ENCODE measurements at regions not wholly inside any gene's neighbourhood (a gene's known extent, or its start where the extent isn't known, plus 50 kb on each side); places are given as distances from the start of the nearest gene placed in this dataset.
"Not testable (repeated sequence)": the region's sequence is repeated elsewhere in the genome, so short reads cannot be mapped to it uniquely, and the experiment has no call there.

GRCh38 chr1:34371179-34371578 lies 194.5 kb downstream of the C1orf94 start:
- FAIRE-seq = not testable (repeated sequence)

- FAIRE-seq = no peak
These were observed 195.3 kb downstream of the C1orf94 start for GRCh38 chr1:34371829-34372532.

- no peak for FAIRE-seq
These were observed 196.2 kb downstream of the C1orf94 start for GRCh38 chr1:34372891-34373290.

- FAIRE-seq = no peak
These were observed 197.2 kb downstream of the C1orf94 start for GRCh38 chr1:34373912-34374311.

GRCh38 chr1:34376531-34376930 lies 199.8 kb downstream of the C1orf94 start:
- no peak for FAIRE-seq

- FAIRE-seq = no peak
These were observed 202.5 kb downstream of the C1orf94 start for GRCh38 chr1:34378968-34379856.

GRCh38 chr1:34379911-34380310 lies 203.2 kb downstream of the C1orf94 start:
- FAIRE-seq = no peak

GRCh38 chr1:34380526-34381124 lies 203.9 kb downstream of the C1orf94 start:
- no peak for FAIRE-seq

- no peak for FAIRE-seq
These were observed 213.3 kb downstream of the C1orf94 start for GRCh38 chr1:34389974-34390373.

GRCh38 chr1:34396042-34396441 lies 219.3 kb downstream of the C1orf94 start:
- FAIRE-seq = no peak

- FAIRE-seq = no peak
These were observed 221.7 kb downstream of the C1orf94 start for GRCh38 chr1:34398241-34398915.

- no peak for FAIRE-seq
These were observed 222.2 kb downstream of the C1orf94 start for GRCh38 chr1:34398916-34399275.

GRCh38 chr1:34400675-34401074 lies 224.0 kb downstream of the C1orf94 start:
- FAIRE-seq = no peak

- no peak for FAIRE-seq
These were observed 226.4 kb downstream of the C1orf94 start for GRCh38 chr1:34403156-34403555.

- no peak for FAIRE-seq
These were observed 228.1 kb downstream of the C1orf94 start for GRCh38 chr1:34404804-34405203.

GRCh38 chr1:34405266-34405959 lies 228.7 kb downstream of the C1orf94 start:
- no peak for FAIRE-seq

- no peak for FAIRE-seq
These were observed 229.7 kb downstream of the C1orf94 start for GRCh38 chr1:34406377-34406776.

GRCh38 chr1:34406833-34407539 lies 230.3 kb downstream of the C1orf94 start:
- FAIRE-seq = no peak

GRCh38 chr1:34408011-34408410 lies 231.3 kb downstream of the C1orf94 start:
- no peak for FAIRE-seq

GRCh38 chr1:34409689-34410229 lies 233.1 kb downstream of the C1orf94 start:
- FAIRE-seq = no peak

- no peak for FAIRE-seq
These were observed 236.1 kb downstream of the C1orf94 start for GRCh38 chr1:34412598-34413370.

Measured in islet of Langerhans (tissue), 1 donor.